NCI-H82 (cell line): ENCODE measurements at regions not wholly inside any gene's neighbourhood (a gene's known extent, or its start where the extent isn't known, plus 50 kb on each side); places are given as distances from the start of the nearest gene placed in this dataset.
A peak's percentile ranks its signal among the peaks of the same experiment; 100 is the strongest.

ENCODE experiments used
- DNase-seq: peaks from one replicate; lab custom pipeline; 2025; lab: John Stamatoyannopoulos, UW

DNA sequence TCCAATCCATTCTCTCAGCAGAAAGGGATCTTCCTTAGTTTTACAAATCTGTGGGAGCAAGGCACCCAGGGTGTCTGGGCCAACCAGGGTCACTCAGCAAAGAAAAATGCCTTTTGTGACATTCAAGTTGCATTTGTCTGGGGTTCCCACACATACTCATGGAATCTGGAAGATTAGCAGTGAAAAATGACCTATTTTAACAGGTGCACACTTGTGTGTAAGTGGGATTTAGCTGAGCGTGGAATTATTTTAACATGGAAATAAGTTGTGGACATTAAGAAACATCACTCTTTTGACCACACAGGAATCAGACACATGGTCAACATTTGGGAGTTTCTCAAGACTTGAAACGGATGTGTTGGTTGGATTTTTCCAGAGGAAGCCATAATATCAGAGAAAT lies 234.9 kb downstream of the OPA1 start:
- DNase-seq = no peak

DNA sequence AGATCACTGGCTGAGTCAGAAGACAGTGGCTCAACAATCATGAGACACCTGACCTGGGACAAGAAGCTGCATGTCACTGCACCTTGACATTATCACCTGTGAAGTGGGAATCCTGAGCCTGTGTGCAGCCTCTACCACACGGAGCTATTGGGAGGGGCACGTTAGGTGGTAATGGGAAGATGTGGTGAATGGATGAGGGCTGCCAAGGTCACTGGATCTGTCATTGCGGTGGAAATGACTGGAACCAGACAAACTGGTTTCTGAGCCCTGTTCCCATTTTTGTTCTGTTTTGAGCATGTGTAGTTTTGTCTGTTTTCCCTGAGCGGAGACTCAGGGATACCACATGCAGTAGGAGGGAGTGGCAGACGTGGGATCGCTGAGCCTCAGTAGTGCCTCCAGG lies 235.5 kb downstream of the OPA1 start:
- no peak for DNase-seq

DNA sequence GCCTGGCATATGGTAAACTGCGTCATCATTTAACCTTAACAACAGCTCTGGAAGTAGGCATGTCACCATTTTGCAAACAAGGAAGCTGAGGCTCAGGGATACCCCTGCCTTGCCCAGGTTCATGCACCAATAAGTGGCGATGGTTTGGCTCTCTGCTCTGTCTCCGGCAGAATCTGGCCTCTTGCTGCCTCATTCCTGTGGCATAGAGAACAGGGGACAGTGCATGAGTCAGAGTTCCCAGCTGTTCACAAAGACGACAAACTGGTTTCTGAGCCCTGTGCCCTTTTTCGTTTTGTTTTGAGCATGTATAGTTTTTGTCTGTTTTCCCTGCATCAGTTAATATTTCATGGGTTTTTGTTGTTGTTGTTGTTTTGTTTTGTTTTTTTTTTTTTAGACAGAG lies 236.8 kb downstream of the OPA1 start:
- no peak for DNase-seq

DNA sequence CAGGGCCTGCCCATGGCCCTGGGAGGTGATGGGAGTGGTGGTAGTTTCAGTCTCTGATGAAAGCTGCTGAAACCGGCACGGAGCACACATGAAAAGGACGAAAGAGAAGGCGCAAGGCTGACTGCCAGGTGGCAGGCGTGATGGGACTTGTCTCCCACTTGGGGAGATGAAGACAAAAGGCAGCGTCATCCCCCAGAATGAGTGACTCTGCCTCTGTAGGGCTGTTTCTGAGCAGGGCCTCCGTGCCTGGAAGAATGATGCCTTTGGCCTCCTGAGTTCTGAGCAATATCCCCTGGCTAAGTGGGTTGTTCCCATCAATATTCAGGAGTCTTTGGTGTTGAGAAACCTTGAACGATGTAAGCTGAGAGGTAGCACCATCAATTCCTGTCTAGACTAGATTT lies 237.8 kb downstream of the OPA1 start:
- no peak for DNase-seq

DNA sequence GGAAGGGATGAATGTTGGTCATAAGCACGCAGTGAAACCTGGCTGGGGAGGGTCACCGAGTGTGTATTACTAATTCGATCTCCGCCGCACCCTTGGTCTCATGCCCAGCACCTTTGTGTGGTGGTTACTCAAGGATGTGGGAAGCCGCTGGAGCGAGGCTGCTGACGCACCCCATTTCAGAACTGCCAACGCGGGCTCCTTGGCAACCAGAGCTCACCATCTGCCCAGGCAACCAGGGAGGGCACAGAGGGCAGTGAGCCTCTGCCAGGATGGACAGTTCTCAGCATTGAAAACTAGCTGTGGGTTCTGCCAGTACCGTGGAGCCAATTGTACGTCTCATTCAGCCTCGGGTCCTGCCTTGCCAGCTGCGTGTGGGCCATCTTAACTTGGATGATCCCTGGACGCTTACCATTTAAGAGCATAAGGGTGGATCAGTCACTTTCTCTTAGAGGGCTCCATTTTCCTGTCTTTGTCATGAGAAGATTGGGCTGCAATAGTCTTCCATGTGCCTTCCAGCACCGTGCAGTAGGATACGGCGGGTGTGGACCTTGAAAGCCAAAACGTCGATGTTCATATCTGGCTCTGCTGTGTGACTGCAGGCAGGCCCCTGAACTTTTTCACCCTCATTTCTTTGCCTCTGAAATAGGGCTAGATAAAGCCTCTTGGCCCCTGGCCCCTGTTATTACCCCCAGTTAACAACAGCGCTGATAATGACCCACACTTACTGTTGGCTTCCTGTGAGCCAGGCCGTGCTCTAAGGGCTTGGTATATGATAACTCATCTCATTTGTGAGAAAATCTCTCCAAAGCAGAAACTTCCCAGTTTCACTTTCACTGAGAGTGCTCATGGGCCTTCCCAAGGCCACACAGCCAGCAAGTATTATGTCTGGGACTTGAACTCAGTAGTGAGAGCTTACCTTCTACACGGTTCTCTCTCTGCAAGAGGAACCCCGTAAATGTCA lies 238.8 kb downstream of the OPA1 start:
- no peak for DNase-seq

DNA sequence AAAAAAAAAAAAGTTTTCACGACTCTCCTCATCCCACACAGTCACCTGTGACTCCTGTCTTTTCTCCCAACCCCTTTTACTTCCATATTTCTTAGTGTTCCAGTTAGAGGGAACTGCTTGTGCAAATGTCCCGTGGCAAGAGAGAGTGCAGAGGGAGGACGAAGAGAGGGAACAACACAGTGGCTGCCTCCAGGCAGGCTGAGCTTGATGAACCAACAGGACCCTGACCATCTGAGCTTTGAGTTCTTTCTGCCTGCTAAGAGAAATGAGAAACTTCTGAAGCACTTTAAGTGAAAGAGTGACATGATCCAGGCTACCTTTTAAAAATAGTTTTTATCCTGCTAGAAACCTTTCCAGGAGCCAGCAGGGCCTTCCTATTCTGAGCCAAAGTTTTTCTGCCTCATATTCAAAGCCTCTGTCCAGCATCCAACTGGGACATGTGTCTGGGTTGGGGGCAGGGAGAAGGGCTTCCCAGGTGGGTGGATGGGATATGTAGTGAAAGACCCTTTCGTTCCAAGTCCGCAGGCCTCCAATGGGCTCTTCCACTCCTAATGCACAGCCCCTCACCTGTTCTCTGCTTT lies 239.9 kb downstream of the OPA1 start:
- no peak for DNase-seq

DNA sequence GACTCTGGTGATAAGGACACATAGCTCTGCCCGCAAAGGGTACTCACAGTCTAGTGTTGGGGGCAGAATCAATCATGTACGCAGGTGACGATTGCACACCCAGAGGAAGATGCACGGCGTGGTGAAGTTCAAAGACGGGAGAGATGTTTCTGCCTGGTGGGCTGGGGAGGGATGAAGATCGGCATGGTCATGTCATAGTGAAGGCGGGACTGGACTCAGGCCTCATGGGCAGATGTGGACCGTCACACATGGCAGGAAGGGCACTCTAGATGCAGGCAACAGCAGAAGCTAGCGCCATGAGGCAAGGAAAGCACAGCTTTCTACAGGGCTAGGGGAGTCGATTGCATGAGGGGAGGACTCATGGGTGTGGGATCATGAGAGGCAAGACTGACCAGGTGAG lies 240.6 kb downstream of the OPA1 start:
- no peak for DNase-seq

DNA sequence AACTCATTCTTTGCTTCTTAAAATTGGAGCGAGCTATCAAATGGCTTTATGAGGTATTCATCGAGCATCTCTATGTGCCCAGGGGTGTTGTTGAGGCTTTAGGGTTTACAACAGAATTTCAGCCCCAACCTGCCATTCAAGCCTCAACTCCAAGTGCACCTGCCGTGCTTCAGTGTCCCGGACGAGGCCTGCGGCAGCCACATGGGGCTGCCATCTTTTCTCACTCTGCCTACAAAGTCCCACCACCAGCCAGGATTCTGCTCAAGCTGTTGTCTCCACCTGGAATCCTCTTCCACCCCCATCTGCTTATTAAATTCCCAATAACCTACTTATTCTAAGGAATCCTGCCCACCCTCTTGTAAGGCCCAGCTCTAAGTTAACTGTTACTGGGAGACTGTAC lies 242.4 kb downstream of the OPA1 start:
- DNase-seq = peak; percentile 17

DNA sequence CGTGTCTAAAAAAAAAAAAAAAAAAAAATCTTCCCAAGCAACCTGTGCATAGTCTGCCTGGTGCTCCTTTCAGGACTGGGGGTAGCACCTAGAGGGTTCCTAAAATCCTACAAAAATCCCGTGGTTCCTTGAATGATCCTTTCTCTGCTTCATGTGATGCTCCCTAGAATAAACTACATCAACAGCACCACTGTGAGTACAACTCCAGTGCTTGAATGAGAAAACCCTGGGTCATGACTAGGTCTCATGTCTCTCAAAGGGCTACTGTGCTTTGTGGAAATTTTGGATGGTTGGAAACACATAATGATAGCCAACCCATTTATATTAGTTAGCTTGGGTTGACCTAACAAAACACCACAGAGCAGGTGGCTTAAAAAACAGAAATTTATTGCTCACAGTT lies 243.5 kb downstream of the OPA1 start:
- DNase-seq = no peak

DNA sequence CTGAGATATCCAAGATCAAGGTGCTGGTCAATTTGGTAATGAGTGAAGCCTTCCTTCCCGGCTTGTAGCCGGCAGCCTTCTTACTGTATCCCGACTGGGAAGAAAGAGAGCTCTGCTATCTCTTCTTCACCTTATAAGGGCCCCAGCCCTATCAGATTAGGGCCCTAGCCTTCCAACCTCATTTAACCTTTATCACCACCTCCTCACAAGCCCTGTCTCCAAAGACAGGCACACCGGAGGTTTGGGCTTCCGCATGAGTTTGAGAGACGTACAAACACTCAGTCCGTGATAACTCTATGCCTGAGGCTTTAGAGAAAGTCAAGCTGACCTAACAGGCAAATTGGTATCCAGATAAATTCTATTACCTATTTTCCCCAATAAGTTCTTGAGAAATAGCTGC lies 243.9 kb downstream of the OPA1 start:
- no peak for DNase-seq

DNA sequence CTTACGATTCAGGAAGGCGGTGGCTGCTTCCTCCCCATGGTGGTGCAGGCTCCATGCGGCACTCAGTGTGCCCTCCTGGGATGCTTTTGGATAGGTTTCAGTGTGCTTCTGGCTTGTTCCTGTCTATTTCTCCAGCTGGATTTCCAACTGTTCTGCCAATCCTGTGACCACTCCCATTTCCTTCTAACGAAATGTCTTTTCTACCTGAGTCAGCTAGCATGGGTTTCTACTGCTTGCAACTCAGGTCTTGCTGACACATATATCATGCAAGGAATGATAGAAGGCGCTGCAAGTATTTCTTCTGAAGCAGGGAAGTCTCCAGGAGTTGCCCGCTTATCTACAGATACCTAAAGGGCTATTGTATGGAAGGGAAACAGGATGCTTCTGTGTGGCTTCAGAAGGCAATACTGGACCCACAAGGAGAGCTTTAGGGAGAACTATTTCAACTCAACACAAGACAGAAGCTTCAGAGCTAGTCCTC lies 244.4 kb downstream of the OPA1 start:
- DNase-seq = no peak

DNA sequence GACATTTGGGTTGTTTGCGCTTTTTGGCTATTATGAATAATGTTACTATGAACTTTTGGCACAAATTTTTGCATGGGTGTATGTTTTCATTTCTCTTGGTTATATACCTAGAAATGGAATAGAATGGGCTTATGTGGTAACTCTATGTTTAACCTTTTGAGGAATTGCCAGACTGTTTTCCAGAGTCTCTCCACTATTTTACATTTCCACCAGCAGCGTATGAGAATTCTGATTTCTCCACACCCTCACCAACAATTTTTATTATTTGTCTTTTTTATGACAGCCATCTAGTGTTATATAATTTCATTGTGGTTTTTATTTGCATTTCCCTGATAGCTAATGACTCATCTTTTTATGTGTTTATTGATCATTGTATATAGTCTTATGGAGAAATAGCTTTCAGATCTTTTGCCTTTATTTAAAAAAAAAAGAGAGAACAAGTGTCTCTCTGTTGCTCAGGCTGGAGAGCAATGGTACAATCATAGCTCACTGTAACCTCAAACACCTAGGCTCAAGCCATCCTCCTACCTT lies 247.2 kb downstream of the OPA1 start:
- DNase-seq = no peak

DNA sequence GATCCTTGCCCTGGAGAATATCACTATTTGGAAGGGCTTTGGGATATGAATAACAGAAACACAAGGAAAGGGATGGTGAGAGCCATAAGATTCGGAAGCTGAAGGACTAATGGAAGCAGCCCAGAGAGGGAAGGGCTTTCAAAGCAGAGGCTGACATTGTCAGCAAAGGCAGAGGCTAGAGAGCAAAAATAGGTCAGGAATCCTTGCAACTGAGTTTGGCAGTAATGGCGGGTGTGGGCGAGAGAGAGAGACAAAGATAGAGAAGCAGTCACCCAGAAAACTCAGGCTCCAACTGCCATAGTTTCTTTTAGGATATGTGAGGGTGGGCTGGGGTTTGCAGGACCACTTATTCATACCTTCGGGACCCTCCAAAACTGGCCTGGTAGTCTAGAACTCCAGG lies 248.6 kb downstream of the OPA1 start:
- no peak for DNase-seq

DNA sequence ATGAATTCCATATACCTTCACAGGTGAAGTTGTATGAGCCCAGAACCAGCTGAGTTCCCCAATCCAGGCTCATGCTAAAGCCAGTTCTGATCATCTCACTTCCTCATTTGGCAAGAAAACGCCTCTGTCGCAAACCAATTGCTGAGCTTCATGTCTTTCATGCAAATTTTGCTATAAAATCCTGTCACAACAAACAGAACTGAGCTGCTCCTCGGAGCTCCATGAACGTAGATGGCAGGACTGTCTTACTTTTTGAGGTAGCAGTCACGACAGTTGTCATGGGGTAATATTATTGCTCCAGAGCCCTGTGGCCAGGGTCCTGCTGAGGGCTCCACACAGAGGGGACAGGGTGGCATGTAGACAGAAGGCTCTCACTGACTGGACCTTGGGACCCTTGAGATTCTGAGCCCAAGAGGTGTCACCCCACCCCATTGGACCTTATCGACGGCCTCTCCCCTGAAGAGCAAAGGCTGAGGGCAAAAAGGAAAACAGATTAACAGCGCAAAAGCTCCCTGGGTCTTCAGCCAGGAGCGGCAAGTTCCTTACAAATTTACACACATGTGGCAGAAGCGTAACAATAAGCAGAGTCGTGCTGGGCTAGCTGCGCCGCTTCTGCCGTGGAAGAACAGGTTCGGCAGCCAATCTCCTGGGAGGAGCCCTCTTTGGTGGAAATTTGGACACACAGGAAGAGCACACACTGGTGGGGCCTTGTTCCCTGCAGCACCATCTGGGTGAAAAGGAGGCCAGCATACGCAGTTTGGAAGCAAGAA lies 249.2 kb downstream of the OPA1 start:
- DNase-seq = no peak

DNA sequence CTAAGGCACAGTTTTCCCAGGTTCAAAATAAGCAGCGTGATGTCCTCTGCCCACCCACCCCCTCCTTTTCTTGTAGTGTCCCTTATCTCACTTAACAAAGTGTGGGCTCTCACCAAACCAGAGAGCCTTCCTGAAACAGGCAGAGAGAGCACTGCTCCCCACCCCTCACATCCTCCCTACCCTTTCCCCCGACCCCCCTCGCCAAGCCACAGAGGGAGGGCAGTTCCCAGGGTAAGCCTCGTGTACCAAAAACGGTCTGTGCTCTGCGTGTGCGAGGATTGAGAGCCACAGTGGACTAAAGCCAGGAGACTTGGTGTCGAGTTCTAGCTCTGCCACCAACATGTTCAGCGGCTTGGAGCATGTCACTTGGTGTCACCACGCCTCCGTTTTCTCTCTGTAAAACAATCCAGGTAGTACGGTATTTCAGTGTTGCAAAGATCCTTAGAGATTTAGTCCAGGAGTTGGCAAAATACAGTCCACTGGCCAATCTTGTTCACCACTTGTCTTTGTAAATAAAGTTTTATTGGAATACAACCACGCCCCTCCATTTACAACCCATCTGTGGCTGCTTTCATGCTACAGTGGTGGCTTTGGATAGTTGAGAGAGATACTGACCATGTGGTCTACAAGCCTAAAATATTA lies 249.9 kb downstream of the OPA1 start:
- DNase-seq = no peak

DNA sequence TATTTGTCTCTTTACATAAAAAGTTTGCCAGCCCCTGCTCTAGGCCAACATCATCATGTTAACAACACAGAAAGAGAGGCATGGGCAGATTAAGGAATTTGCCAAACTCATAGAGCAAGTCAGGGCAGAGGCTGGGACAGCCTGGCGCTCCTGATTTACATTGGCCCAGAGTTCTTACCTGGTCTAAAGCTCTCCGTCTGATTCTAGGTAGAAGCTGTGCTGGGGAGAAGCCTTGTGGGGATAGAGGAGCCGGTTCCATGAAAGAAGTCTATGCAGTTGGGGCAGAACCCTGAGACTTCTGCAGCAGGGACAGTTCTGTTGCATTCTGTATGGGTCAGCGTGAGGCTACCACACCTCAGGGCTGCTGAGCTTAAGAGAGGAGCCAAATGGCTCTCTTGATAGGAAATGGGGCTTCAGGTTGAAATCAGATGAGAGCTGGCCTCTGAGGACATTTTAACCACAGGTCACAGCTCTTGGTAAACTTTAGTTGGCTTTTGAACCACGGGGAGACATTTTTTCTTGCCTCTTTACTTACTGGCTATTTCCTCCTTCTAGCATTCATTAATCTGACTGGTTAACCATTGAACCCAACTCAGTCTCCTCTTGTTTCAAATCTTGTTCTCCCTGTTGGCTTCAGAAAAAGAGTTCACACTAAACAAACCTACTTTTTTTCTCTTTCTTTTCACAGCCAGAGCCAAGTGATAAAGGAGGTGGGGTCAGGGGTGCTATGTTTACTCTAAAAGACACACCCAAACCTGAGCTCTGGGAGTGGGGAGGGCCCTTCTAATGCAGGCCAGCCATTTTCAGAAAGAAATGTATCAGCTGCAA lies 250.7 kb downstream of the OPA1 start:
- DNase-seq = no peak

DNA sequence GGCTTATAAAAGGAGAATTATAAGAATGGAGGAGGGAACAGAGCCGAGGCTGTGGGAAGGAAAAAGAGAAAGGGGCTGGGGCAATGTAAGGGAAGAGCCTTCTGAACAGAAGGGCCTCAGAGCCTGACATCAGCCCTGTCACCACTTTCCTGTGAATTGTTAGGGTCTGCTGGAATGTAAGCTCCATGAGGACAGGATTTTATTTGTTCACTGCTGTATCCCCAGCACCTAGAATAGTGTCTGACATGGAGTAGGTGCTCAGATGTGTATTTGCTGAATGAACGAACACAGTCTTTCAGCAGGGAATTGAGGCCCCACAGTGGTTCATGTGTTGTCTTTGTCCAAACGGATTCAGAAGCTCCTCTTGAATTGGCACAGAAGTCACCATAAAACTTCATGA lies 251.5 kb downstream of the OPA1 start:
- no peak for DNase-seq

DNA sequence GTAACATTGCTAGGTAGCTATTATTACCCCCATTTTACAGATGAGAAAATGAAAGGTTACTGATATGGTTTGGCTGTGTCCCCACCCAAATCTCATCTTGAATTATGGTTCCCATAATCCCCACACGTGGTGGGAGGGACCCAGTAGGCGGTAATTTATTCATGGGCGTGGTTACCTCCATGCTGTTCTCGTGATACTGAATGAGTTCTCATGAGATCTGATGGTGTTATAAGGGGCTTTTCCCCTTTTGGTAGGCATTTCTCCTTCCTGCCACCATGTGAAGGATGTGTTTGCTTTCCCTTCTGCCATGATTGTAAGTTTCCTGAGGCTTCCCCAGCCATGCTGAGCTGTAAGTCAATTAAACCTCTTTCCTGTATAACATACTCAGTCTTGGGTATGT lies 252.1 kb downstream of the OPA1 start:
- no peak for DNase-seq

DNA sequence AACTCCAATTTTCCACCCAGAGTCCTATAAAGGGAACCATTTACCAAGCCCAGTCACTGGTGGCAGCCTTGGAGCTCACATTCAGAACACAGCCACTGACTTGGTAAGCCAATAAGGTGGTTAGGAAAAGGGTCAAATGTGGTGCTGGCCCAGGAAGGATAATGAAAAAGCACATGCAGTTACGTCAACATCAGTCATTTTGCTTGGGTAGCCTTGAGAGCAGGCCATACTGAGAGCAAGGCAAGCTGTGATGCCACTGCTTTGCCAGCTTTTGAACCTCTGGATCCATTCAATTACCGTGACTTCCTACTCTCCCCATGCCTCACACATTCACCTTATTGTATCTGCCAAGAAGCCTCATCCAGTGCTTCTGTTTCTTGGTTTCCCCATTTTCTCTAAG lies 253.6 kb downstream of the OPA1 start:
- no peak for DNase-seq

DNA sequence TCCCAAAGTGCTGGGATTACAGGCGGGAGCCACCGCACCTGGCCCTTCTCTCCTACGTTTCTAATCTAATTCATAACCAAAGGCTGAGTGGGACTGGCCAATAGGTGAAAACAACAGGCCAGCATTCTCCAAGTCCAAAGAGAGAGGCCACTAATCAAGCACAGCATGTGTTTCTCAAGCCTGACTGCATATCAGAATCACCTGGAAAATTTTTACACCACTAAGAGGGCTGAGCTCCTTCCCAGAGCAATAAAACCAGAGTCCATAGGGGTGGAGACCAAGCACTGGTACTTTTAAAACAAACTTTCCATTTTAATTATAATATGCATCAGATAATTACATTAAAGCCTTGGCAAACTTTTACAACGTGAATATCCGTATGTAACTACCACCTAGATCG lies 254.4 kb downstream of the OPA1 start:
- DNase-seq = no peak

DNA sequence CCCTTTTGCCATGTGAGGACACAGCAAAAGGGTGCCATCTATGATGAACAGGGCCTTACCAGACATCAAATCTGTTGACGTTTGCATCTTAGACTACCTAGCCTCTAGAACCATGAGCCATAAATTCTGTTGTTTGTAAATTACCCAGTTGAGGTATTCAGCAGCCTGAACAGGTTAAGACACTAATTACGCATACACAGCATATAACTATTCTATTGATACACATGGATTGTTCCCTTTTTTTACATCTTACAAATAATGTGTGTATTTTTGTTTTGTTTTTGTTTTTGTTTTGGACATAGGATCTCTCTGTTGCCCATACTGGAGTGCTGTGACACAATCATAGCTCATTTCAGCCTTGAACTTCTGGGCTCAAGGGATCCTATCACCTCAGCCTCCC lies 255.5 kb downstream of the OPA1 start:
- DNase-seq = no peak
